ENCODE measurements at regions not wholly inside any gene's neighbourhood (a gene's known extent, or its start where the extent isn't known, plus 50 kb on each side); places are given as distances from the start of the nearest gene placed in this dataset.

DNA sequence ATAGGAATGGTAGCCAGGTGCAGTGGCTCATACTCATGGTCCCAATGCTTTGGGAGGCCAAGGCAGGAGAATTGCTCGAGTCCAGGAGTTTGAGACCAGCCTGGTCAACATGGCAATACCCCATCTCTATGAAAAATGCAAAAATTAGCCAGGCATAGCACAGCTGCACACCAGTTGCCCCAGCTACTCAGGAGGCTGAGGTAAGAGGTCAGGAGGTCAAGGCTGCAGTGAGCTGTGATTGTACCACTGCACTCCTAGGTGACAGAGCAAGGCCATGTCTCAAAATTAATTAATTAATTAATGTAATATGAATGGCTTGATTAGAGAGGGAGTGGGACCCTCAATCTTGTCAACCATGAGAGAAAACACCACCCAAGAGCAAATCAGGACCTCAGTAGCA is 198.7 kb upstream of the DUSP10 start:
- DNase-seq (ENCODE audit: extremely low read depth in 1 of 2, low read depth in 1 of 2): no peak

DNA sequence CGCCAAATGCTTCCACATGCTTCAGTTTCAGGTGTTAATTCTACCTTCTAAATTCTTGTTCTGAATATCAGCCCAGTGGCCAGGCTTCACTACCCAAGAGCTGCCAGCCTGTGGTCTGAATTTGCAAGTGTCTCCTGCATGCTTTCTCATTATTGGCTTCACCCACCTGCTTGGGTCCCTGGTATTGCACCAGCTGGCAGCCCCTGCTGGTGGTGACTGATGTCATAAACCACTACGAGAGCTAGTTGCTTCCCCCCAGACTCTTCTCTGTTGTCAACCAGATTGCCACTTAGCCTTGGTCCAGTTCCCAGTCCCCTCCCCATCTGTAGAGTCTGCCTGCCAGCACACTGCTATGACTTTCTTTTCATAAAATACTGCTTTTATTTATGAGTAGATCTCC is 197.7 kb upstream of the DUSP10 start:
- DNase-seq (ENCODE audit: extremely low read depth in 1 of 2, low read depth in 1 of 2): no peak

DNA sequence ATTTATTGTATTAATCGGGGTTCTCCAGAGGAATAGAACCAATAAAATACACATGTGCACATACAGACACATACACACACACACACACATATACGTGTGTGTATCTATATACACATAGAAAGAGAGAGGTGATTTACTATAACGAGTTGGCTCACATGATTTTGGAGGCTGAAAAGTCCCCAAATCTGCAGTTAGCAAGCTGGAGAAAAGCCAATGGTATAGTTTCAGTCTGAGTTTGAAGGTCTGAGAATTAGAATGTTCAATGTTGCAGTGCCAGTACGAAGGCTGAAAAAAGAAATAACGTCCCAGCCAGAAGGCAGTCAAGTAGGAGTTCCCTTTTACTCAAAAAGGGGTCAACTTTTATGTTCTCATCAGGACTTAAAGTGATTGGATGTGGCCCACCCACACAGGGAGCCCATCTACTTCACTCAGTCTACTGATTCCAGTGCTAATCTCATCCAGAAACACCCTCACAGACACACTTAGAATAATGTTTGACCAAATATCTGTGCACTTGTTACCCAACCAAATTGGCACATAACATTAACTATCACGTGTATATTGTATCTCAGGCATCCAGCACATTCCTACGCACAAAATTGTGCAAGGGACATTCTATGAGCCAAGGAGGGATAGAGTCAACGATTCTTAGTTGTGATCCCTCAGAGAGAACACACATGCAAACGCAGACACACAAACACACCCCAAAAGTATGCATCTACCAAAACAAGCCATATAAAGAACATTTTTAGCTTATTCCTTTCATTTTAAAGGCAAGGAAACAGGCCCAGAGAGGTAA is 195.5 kb upstream of the DUSP10 start:
- DNase-seq (ENCODE audit: extremely low read depth in 1 of 2, low read depth in 1 of 2): no peak

DNA sequence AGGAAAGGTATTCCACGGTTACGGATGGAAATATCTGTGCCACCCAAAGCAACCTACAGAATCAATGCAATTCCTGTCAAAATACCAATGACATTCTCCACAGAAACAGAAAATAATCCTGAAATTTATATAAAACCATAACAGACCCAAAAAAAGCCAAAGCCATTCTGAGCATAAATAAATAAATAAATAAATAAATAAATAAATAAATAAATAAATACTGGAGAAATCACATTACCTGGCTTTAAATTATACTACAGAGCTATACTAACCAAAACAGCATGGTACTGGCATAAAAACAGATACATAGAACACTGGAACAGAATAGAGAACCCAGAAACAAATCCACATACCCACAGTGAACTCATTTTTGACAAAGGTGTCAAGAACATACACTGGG is 191.9 kb upstream of the DUSP10 start:
- DNase-seq (ENCODE audit: extremely low read depth in 1 of 2, low read depth in 1 of 2): no peak

DNA sequence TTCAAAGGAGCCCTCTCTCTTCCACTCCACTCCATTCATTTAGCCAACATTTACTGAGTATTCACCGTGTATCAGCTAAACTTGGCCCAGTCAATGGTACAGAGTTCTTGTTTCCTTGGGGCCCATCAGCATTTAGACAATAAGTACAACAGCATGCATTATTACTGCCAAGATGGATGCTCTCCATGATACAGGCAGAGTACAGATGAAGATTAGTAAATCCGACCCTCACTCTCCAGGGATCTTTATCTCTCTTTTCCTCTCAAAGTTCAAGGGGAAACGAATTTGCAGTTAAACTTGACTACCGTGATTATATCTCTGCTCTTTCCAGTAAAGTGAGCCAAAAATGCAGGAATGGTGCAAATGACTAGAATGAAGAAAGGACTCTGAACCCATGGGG is 184.6 kb upstream of the DUSP10 start:
- no peak for DNase-seq (ENCODE audit: extremely low read depth in 1 of 2, low read depth in 1 of 2)

DNA sequence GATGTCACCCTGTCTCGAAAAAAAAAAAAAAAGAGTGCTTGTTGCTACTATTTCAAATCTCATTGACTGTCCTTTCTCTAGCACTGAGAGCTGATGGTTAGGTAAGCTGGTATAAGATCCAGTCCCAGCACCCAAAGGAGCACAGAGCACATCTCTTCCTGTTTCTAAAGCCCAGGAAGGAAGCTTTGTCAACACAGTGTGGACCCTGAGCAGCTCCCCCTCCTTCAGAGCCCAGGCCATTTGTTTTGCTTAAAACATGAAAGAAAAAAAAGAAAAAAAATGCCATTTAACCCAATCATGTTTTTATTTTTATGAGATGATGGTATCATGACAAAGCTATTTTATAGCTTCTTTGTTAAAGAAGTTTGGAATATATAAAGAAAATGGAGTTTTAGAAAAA is 184.1 kb upstream of the DUSP10 start:
- no peak for DNase-seq (ENCODE audit: extremely low read depth in 1 of 2, low read depth in 1 of 2)

DNA sequence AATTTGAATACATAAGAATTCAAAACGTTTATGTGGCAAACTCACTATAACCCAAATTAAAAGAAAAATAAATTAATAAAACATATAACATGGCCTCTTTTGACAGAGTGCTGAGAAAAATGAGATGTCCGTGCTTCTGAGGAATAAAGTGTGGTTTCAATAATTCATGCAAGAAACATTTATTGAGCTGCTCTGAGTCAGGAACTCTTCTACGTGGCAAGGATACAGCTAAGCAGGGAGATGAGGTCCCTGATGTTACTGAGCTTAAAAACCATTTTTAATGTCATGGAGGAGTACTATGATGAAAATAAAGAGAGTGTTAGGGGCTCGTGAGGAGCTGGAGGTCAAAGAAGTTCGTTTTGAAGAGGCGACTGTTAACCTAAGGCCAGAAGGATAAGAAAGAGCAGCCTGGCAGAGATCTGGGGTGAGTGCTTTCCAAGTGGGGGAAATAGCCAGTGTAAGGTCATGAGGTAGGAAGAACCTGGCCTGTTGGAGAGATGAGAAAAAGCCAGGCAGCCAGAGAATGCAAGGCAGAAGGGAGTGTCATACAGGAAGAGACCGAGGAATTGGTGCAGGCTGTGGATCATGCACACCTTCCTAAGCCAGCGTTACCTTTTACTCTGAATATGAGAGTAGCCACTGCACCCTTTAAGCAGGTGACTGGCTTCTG is 182.2 kb upstream of the DUSP10 start:
- DNase-seq (ENCODE audit: extremely low read depth in 1 of 2, low read depth in 1 of 2): no peak

DNA sequence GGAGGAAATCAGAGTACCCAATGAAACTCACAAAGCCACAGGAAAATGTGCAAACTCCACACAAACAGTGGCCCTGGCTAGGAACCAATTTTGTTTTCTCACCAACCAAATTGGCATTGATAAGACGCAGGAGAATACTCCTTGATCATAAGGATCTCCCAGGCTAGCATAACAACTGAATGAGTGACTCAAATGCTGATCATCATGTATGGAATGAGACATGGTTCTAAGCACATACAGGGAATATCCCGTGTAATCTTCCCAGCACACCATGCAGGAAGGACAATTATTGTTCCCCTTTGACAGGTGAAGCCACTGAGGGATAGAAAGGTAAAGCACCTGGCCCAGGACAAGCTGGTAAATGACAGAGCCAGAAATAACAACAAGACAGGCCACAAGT is 180.0 kb upstream of the DUSP10 start:
- DNase-seq (ENCODE audit: extremely low read depth in 1 of 2, low read depth in 1 of 2): no peak

DNA sequence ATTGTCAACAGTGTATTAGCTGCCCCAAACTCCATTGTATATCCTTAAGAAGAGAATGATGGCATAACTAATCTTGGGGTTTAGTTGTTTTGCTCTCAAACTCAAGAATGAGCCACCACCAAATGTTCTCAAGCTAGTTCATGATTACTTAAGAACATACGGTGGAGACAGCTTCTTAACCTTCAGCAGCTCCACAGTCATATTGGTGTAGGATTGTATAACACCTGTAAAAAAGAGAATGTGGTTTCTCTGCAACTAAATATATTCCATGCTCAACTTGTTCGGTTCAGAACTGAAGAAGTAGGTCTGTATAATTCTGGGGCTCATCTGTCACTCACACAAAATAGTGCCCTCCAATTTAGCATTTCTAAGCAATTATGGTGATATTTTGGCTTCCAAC is 177.9 kb upstream of the DUSP10 start:
- no peak for DNase-seq (ENCODE audit: extremely low read depth in 1 of 2, low read depth in 1 of 2)

DNA sequence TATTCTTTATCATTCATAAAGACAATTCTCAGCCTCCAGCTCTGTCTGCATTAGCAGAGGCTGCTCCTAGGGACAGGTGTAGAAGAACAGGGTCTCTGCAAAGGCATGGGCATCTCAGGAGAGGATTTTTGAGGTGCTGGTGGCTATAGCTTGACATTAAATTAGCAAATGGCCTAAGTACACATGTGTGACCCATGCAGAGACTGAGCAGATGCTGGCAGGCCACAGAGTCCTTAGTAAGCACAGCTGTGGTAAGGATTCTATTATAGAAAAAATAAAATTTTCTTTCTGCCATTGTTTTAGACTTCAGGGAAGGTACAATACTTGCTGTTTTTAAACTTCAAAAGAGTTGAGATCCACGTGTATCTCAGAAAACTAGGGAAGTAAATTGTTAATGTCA is 177.5 kb upstream of the DUSP10 start:
- DNase-seq (ENCODE audit: extremely low read depth in 1 of 2, low read depth in 1 of 2): no peak

DNA sequence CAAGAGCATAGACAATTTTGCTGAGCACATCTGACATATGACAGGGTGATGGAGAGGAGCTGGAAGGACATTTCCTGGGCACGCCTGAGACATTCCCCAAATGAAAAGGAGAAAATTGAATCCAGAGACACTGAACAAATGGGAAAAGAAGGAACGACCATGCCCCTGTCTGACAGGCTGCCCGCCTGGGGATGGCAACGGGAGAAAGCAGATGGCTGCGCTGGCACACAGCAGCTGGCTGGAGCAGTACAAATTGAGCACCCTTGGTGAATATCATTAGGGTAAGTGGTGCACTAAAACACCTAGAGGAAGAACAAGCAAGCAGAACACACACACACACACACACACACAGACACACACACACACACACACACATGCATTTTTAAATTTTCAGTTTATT is 174.3 kb upstream of the DUSP10 start:
- DNase-seq (ENCODE audit: extremely low read depth in 1 of 2, low read depth in 1 of 2): no peak

DNA sequence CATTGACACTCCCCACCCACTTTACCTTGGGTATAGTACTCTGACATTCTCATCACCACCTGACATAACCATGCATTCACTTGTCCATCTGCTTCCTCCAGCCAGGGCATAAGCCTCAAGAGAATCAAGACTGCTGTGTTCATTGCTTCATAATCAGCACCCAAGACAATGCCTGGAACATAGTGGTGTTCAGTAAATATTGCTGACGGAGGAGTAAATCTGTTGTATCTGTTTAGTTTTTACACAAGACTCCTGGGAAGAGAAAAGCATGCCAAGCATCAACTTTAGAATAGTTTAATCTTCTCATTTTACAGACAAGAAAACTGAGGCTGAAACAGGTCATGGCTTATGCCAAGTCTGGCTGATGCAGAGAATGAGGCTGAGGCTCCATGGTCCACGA is 173.9 kb upstream of the DUSP10 start:
- no peak for DNase-seq (ENCODE audit: extremely low read depth in 1 of 2, low read depth in 1 of 2)

DNA sequence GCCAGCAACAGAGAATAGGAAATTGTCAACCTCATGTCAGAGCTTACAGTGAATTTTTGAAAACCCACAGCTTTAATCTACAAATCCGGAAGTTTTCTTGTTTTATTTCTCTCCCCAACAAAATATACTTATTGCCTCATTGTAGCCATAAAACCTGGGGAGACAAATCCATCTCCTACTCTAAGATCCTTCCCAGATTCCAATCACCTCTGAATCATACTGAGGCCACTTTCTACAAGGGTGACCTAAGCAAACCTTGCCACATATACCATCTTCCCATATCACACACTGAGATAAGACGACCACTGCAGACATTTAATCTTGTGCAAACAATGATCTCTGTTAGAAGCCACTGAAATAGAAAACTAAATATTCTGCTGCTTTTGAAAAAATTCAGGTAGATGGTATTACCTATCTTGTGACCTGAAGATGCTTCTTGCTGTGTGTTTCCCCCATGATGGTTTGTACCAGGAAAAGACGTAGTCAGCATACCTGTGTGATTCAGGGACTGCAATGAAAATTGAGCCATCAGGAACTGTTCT is 171.5 kb upstream of the DUSP10 start:
- DNase-seq (ENCODE audit: extremely low read depth in 1 of 2, low read depth in 1 of 2): no peak

DNA sequence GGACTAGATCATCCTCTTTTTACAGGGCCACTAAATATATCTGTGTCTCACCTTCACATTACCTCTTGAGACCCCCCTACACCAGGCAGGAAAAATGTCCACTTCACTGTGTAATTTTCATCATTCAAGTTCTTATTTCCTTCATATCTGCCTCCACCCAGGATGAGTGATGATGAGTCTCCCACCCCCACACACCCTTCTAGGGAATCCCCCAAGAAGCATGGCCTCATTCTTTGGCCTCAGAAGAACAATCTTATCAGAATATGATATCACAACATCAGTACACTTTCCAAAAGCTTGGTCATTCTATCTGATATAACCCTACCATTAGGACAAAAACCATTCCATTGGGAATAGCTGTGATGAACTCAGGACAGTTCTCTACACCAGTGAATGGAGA is 170.3 kb upstream of the DUSP10 start:
- peak in 1 of 2 donors; percentile 13 for DNase-seq (ENCODE audit: extremely low read depth in 1 of 2, low read depth in 1 of 2)

DNA sequence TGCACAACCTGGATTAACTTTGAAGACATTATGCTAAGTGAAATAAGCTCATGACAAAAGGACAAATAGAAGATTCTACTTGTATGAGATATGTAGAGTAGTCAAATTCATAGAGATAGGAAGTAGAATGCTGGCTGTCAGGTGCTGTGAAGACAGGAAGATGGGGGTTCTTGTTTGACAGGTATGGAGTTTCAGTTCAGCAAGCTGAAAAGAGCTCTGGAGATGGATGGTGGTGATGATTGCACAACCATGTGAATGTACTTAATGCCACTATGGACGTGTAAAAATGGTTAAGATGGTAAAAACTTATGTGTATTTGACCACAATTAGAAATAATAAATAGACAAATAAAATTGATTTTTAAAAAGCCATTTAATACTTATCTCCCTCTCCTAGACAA is 169.8 kb upstream of the DUSP10 start:
- no peak for DNase-seq (ENCODE audit: extremely low read depth in 1 of 2, low read depth in 1 of 2)

DNA sequence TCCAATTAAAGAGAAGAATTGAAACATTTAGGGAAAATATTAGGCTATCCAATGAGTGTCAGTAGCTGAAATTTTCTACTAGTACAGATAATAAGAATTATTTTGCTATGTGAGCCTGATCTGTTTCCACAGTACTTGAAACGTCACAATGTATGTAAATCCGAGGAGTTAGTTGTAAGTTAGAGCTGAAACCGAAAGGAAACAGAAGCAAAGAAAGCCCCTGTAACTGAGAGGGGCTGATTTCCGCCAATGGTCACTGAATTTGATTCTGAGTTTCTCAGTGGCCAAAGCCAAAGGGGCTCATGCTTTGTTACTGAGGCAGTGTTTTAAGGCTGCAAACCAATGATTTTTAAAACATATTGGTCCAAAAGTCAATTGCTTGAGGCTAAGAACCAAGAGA is 168.3 kb upstream of the DUSP10 start:
- DNase-seq (ENCODE audit: extremely low read depth in 1 of 2, low read depth in 1 of 2): no peak

DNA sequence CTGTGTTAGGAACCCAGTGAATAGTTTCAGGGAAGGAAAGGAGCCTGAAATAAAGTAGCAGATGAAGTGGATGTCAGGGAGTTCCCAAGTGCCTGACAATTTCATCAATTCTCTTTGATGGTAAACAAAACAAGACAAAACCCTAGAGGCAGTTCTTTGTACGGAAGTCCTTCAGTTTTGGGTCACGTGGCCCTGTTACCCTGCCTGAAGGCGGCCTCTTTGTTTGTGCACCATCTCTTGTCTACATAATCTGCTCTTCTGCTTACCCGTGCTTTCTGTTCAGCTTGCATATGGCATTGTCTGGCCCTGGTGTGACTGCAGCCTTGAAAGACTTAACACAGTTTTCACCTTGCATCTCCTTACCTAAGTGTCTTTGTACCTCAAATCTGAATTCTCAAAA is 166.7 kb upstream of the DUSP10 start:
- DNase-seq (ENCODE audit: extremely low read depth in 1 of 2, low read depth in 1 of 2): no peak

DNA sequence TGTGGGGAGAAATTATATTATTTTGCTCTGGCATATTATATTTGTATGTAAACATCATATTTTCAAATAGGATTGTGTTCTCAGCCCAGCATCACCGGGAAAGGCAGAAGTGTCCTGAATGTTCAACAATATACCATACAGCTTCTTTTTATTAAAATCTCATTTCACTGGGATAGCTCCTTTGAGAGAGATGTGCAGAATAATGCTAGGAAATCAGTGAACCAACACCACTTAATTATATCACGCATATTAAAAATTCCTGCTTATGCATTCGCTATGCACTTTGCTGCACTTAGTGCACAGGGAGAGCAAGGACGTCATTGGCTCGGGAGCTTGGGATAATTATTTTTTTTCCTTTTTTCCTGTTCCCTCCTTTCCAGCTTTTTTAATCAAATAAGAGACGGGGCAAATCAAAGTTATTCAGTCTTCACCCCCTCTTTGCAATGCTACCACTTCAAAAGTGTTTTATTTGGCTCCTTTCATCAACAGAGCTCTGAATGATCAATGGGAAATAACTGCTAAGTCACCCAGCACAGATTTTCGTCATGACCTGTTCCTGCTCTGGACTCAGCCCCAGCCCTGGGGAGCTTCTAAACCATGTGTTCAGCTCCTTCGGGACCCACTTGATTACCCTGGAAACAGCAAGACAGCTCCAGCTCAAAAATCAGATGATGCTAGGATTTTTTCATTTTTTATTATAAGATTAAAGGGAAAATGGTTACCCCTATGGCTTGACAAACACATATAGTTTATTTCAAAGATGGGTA is 165.5 kb upstream of the DUSP10 start:
- DNase-seq (ENCODE audit: extremely low read depth in 1 of 2, low read depth in 1 of 2): no peak

DNA sequence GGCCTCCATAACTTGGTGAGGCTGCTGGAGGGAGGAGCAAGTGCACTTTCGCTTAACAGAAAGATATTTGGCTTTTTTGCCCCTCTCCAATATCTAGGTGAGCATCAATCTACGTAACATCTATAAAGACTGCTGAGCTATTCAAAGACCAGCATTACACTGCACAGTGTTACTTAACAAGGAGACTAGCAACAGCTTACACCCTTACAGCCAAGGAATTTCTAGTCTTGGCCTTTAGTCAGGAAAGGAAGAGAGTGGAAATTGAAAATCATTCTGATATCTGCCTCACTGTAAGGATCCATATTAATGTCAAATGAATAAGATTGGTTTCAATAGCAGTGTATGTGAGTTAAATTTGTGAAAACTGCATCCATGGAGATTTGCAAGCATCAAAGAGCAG is 163.9 kb upstream of the DUSP10 start:
- no peak for DNase-seq (ENCODE audit: extremely low read depth in 1 of 2, low read depth in 1 of 2)

DNA sequence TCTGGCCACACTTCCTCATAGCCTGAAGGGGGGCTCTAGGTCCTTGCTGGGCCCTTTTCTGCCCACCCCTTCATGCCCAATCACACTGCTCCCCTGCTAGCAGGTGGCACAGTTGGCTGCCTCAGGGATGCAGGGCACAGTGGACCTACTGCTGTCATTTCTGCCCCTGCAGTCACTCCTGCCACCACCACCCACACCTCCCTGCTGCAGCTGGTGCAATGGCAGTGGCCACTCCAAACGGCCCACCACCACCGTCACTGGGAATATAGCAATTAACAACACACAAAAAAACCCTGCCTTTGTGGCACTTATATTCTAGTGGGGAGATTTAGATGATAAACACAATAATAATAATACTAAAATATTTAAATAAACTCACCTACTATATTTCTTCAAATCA is 162.4 kb upstream of the DUSP10 start:
- no peak for DNase-seq (ENCODE audit: extremely low read depth in 1 of 2, low read depth in 1 of 2)

DNA sequence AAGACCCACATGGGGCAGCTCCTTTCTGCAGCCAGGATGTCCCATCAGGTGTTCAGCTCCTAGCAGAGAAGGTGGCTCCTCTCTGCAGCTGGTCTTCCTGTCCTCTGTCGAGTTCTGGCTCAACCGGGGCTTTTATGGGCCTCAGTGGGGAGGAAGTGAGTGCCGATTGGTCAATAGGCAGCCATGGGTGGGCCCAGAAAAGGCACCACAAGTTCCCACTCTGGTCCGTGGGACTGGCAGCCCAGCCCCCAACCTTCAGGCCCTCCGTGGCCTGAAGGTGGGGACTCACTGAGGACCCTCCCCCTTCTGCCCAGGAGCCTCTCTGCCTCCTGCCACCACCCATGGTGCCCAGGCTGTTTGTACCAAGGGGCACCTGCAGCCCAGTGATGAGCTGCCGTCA is 161.7 kb upstream of the DUSP10 start:
- no peak for DNase-seq (ENCODE audit: extremely low read depth in 1 of 2, low read depth in 1 of 2)

DNA sequence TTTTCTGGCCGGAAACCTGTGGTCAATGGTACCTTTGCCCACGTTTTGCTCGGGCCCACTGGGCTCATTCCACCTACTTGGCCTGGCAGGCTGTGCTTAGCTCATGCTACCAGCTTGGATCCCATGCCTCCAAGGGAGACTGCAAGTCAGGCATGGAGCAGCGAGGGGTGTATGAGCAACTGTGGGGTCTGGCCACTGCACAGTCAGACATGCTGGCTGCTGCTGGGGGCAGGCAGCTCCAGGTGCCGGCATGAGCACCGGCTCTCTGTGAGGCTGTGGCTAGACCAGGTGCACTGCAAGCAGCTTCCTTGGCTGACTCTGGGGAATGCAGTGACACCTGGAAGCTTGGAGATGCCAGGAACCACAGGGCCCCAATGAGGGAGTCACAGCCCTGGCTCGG is 161.1 kb upstream of the DUSP10 start:
- no peak for DNase-seq (ENCODE audit: extremely low read depth in 1 of 2, low read depth in 1 of 2)
